Panc1 (cell line): ENCODE measurements at regions not wholly inside any gene's neighbourhood (a gene's known extent, or its start where the extent isn't known, plus 50 kb on each side); places are given as distances from the start of the nearest gene placed in this dataset.

ENCODE experiments used
- ATAC-seq: fragments of 200-7000 bp; cut with Tn5 transposase; 2 replicates; pipeline ENCODE4 v1.9.1; 2020; ENCODE audit warnings: mild to moderate bottlenecking, moderate library complexity
- BruUV-seq: library from RNA; stranded (reverse); fragments of 400-500 nt; replicated peaks from 2 replicates; lab custom pipeline; 2021; lab: Mats Ljungman, UMichigan
- CTCF ChIA-PET: fragments of 300-600 bp; sonication (Branson Sonifier 250); formaldehyde crosslinking; loops from one replicate; lab custom pipeline; 2022; ENCODE audit warnings: antibody characterized with exemption; lab: Charles Lee
- POLR2A ChIA-PET: fragments of 300-600 bp; sonication (Branson Sonifier 250); formaldehyde crosslinking; loops from one replicate; lab custom pipeline; 2022; ENCODE audit warnings: antibody characterized with exemption; lab: Charles Lee
- DNase-seq: peaks from one replicate; pipeline ENCODE4 v3.0.0-alpha.2; 2010; ENCODE audit warnings: low read depth, low spot score
- H3K27ac ChIP-seq: 2 replicates; pipeline ENCODE4 v1.5.1; 2011; ENCODE audit warnings: mild to moderate bottlenecking, low read length, inconsistent platforms
- H3K27me3 ChIP-seq: fragments of 200-500 bp; sonication (Bioruptor generic); 2 replicates; pipeline ENCODE4 v1.6.0; 2014; ENCODE audit warnings: low read length, inconsistent platforms; ENCODE audit not compliant: control insufficient read depth, insufficient read depth
- H3K36me3 ChIP-seq: fragments of 200-500 bp; sonication (Bioruptor generic); 2 replicates; pipeline ENCODE4 v1.5.1; 2014; ENCODE audit warnings: inconsistent platforms, mild to moderate bottlenecking, low read length, moderate library complexity; ENCODE audit not compliant: control insufficient read depth, insufficient read depth
- H3K4me1 ChIP-seq: 2 replicates; pipeline ENCODE4 v1.5.1; 2011; ENCODE audit warnings: inconsistent platforms, mild to moderate bottlenecking, low read length, moderate library complexity; ENCODE audit not compliant: control insufficient read depth, insufficient read depth
- H3K4me3 ChIP-seq, 2 experiments: 2 replicates each; pipeline ENCODE4 v1.5.1; 2011 to 2012; ENCODE audit warnings: low read depth in 2 of 2, low read length in 2 of 2, mild to moderate bottlenecking in 2 of 2, inconsistent platforms in 1 of 2, moderate library complexity in 1 of 2
- H3K9me3 ChIP-seq: fragments of 200-500 bp; sonication (Bioruptor generic); 2 replicates; pipeline ENCODE4 v1.5.1; 2014; ENCODE audit warnings: low read depth, mild to moderate bottlenecking, inconsistent platforms, low read length, moderate library complexity; ENCODE audit not compliant: control insufficient read depth, insufficient read depth
- POLR2AphosphoS5 ChIP-seq: IDR thresholded peaks from 2 replicates; pipeline ENCODE4 v1.6.1; 2012; ENCODE audit warnings: mild to moderate bottlenecking, low read depth, low read length, moderate library complexity
- SIN3A ChIP-seq: IDR thresholded peaks from 2 replicates; pipeline ENCODE4 v1.6.1; 2012; ENCODE audit warnings: low read depth, mild to moderate bottlenecking, low read length, moderate library complexity, borderline replicate concordance; ENCODE audit not compliant: insufficient read depth
- TCF7L2 ChIP-seq: IDR thresholded peaks from 2 replicates; pipeline ENCODE4 v1.6.1; 2011; ENCODE audit warnings: mild to moderate bottlenecking, low read depth, low read length, inconsistent platforms
- in situ Hi-C: cut with HindIII; loops from 2 replicates; pipeline ENCODE4 v1.10.0; 2016; ENCODE audit warnings: low sequenced_read_pairs, low pct_unique_long_range_greater_than_20kb
- intact Hi-C: fragments of 100-400 bp; cut with micrococcal nuclease; formaldehyde crosslinking; loops from one replicate; pipeline ENCODE4 v1.10.0; 2022; ENCODE audit not compliant: unreplicated experiment
- TF ChIP-seq, protein P1 (sequence below): fragments of 450-650 bp; IDR thresholded peaks from 2 replicates; pipeline ENCODE4 v1.5.1; 2017; ENCODE audit warnings: mild to moderate bottlenecking
- TF ChIP-seq, protein P2 (sequence below), 2 experiments: IDR thresholded peaks; 2 replicates each; pipeline ENCODE4 v1.6.1; 2011 to 2012; ENCODE audit warnings: low read depth in 2 of 2, control low read depth in 1 of 2, low read length in 1 of 2, mild to moderate bottlenecking in 1 of 2, moderate library complexity in 1 of 2; ENCODE audit not compliant: insufficient read depth in 1 of 2

DNA sequence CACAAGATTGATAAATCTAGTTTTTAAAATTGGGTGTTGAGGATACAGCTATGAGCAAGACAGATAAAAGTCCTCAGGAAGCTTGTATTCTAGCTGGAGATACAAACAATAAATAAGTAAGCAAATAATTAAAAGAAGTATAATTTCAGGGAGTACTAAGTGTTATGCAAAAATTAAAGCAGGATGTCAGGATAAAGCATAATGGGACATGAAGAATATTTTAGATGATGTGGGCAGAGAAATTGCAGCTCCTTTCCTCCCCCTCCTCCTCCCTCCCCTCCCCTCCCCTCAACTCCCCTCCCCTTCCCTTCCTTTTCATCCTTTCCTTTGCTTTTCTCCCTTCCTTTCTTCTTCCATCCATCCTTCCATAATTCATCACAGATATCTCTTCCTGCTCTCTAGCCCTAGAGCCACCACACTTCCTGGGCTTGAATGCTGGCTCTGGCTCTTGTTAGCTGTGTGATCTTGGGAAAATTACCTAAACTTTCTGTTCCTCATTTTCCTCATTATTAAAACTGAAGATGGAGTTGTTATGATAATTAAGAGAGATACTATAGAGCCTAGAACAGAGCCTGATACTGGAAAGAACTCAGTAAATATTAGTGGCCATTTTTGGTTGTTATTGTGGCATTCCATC lies 323.9 kb downstream of the AACS start:
- CTCF ChIA-PET, result no interaction called here
- no peaks in the 10 kb centered on the region for H3K9me3 ChIP-seq
- no peaks in the 10 kb centered on the region for H3K4me1 ChIP-seq
- in situ Hi-C loops, result no loop called here
- intact Hi-C loops, result no loop called here
- no peak overlapping the region for H3K27ac ChIP-seq
- POLR2A ChIA-PET, result no interaction called here
- TF ChIP-seq TCF7L2, result no peak
- TF ChIP-seq, protein P1, sequence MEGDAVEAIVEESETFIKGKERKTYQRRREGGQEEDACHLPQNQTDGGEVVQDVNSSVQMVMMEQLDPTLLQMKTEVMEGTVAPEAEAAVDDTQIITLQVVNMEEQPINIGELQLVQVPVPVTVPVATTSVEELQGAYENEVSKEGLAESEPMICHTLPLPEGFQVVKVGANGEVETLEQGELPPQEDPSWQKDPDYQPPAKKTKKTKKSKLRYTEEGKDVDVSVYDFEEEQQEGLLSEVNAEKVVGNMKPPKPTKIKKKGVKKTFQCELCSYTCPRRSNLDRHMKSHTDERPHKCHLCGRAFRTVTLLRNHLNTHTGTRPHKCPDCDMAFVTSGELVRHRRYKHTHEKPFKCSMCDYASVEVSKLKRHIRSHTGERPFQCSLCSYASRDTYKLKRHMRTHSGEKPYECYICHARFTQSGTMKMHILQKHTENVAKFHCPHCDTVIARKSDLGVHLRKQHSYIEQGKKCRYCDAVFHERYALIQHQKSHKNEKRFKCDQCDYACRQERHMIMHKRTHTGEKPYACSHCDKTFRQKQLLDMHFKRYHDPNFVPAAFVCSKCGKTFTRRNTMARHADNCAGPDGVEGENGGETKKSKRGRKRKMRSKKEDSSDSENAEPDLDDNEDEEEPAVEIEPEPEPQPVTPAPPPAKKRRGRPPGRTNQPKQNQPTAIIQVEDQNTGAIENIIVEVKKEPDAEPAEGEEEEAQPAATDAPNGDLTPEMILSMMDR, result no peak
- TF ChIP-seq, protein P2, sequence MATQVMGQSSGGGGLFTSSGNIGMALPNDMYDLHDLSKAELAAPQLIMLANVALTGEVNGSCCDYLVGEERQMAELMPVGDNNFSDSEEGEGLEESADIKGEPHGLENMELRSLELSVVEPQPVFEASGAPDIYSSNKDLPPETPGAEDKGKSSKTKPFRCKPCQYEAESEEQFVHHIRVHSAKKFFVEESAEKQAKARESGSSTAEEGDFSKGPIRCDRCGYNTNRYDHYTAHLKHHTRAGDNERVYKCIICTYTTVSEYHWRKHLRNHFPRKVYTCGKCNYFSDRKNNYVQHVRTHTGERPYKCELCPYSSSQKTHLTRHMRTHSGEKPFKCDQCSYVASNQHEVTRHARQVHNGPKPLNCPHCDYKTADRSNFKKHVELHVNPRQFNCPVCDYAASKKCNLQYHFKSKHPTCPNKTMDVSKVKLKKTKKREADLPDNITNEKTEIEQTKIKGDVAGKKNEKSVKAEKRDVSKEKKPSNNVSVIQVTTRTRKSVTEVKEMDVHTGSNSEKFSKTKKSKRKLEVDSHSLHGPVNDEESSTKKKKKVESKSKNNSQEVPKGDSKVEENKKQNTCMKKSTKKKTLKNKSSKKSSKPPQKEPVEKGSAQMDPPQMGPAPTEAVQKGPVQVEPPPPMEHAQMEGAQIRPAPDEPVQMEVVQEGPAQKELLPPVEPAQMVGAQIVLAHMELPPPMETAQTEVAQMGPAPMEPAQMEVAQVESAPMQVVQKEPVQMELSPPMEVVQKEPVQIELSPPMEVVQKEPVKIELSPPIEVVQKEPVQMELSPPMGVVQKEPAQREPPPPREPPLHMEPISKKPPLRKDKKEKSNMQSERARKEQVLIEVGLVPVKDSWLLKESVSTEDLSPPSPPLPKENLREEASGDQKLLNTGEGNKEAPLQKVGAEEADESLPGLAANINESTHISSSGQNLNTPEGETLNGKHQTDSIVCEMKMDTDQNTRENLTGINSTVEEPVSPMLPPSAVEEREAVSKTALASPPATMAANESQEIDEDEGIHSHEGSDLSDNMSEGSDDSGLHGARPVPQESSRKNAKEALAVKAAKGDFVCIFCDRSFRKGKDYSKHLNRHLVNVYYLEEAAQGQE (IDR thresholded peaks at IDR 0.05; ENCODE audit: insufficient read depth in 1 of 2, low read depth in 2 of 2, low read length in 1 of 2), result no peak
- no peak for TF ChIP-seq POLR2AphosphoS5
- TF ChIP-seq SIN3A, result no peak
- no peaks in the 10 kb centered on the region for H3K36me3 ChIP-seq
- BruUV-seq, result no TSS peak
- peaks cover 3% of the 10 kb centered on the region; the same call in 1 of the 2 replicates for H3K27me3 ChIP-seq
- no peak overlapping the region for H3K4me3 ChIP-seq
- DNase-seq, result no peak
- no peak for ATAC-seq

DNA sequence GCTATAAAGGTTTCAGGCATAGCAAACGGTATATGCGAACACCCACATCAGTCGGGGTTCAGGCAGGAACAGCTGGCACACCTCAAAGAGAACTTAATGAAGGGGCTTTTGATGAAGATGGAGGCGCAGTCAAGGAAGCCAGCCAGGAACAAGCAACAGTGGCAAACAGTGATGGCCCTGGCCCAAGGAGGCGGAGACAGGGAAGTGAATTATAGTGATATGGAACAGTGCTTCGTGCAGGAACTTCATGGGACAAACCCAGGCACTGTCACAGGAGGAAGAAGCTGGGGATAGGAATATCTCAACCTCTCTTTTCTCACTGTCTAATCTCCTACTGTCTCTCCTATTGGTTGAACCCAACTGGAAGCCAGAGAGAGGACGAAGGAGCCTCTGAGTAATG lies 328.3 kb downstream of the AACS start:
- Histone ChIP-seq H3K36me3 (no peaks in the 10 kb centered on the region), H3K4me1 (no peaks in the 10 kb centered on the region), H3K27me3 (peaks cover 3% of the 10 kb centered on the region; the same call in 1 of the 2 replicates), H3K9me3 (no peaks in the 10 kb centered on the region), H3K4me3 (no peak overlapping the region), H3K27ac (no peak overlapping the region)
- BruUV-seq, result no TSS peak
- DNase-seq (no peak), ATAC-seq (no peak)
- in situ Hi-C loops (no loop called here), intact Hi-C loops (no loop called here)
- ChIA-PET CTCF (no interaction called here), POLR2A (no interaction called here)
- TF ChIP-seq, protein P1, result no peak
- TF ChIP-seq, protein P2 (IDR thresholded peaks at IDR 0.05; ENCODE audit: insufficient read depth in 1 of 2, low read depth in 2 of 2, low read length in 1 of 2), result no peak
- TF ChIP-seq TCF7L2, result no peak
- TF ChIP-seq POLR2AphosphoS5, result no peak
- no peak for TF ChIP-seq SIN3A
